Type B pancreatic cell (in vitro differentiated cells): ENCODE measurements at regions not wholly inside any gene's neighbourhood (a gene's known extent, or its start where the extent isn't known, plus 50 kb on each side); places are given as distances from the start of the nearest gene placed in this dataset.
"Not testable (repeated sequence)": the region's sequence is repeated elsewhere in the genome, so short reads cannot be mapped to it uniquely, and the experiment has no call there.

Experiments
- DNase-seq: peaks from one replicate; pipeline ENCODE4 v3.0.0; 2021; ENCODE audit warnings: mixed read lengths; ENCODE audit not compliant: unreplicated experiment; ENCODE audit errors: extremely low spot score
- H3K27ac Mint-ChIP-seq: 2 replicates; pipeline ENCODE4 v1.8.0; 2021; ENCODE audit warnings: mild to moderate bottlenecking, mixed read lengths
- H3K27me3 Mint-ChIP-seq: 2 replicates; pipeline ENCODE4 v1.8.0; 2021; ENCODE audit warnings: mixed read lengths
- H3K36me3 Mint-ChIP-seq: 2 replicates; pipeline ENCODE4 v1.8.0; 2021; ENCODE audit warnings: mixed read lengths
- H3K4me1 Mint-ChIP-seq: one replicate; pipeline ENCODE4 v1.8.0; 2021; ENCODE audit warnings: mixed read lengths; ENCODE audit not compliant: unreplicated experiment
- H3K4me3 Mint-ChIP-seq: 2 replicates; pipeline ENCODE4 v1.8.0; 2021; ENCODE audit warnings: mild to moderate bottlenecking, mixed read lengths
- H3K9me3 Mint-ChIP-seq: 2 replicates; pipeline ENCODE4 v1.8.0; 2021; ENCODE audit warnings: mixed read lengths
- TF ChIP-seq, protein P1 (sequence below): fragments of 200-600 bp; sonication (generic); conservative IDR thresholded peaks from 2 replicates; pipeline ENCODE4 v1.5.0; 2021; ENCODE audit warnings: antibody characterized with exemption, mild to moderate bottlenecking

DNA sequence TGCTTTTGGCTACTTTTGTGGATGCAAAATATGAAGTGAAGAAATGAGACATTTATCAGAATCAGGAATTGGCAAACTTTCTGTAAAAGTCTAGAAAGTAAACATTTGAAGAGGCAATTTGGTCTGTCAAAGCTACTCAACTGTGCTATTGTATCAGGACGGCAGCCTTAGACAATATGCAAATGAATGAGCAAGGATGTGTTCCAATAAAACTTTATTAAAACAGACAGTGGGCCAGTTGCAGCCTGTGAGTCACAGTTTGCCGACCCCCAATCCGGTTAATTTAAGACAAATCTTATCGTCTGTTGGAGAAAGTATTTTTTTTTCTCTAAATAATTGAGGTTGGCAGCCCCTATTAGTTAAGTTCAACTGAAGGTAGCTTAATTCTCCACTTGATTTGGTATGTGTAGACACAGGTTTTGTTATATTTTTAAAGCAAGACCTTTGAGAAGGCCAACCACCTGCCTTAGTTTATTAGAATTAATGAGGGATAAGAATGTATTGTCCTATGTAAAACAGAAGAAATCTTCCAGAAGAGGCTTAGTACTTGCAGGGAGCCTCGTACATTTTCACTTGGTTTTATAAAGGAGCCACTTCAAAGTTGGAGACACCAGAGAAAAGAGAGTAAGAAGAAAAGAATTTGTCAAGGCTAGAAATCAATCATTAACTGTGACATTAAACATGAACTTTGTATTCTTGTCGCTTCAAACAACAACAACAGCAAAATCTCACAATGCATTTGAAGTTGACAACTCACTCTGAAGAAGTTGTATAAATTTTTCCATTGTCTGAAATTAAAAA is 81.6 kb upstream of the FAT1 start:
- TF ChIP-seq, protein P1, sequence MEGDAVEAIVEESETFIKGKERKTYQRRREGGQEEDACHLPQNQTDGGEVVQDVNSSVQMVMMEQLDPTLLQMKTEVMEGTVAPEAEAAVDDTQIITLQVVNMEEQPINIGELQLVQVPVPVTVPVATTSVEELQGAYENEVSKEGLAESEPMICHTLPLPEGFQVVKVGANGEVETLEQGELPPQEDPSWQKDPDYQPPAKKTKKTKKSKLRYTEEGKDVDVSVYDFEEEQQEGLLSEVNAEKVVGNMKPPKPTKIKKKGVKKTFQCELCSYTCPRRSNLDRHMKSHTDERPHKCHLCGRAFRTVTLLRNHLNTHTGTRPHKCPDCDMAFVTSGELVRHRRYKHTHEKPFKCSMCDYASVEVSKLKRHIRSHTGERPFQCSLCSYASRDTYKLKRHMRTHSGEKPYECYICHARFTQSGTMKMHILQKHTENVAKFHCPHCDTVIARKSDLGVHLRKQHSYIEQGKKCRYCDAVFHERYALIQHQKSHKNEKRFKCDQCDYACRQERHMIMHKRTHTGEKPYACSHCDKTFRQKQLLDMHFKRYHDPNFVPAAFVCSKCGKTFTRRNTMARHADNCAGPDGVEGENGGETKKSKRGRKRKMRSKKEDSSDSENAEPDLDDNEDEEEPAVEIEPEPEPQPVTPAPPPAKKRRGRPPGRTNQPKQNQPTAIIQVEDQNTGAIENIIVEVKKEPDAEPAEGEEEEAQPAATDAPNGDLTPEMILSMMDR, result no peak

DNA sequence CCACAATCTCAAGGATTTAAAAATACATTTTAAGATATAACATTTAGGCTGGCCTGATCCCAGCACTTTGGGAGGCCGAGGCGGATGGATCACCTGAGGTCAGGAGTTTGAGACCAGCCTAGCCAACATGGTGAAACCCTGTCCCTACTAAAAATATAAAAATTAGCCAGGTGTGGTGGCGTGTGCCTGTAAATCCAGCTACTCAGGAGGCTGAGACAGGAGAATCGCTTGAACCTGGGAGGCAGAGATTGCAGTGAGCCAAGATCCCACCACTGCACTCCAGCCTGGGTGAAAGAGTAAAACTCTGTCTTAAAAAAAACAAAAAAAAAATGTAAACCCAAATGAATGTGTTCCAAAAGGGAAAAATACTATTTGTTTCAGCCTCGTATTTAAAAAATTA is 82.3 kb upstream of the FAT1 start:
- not testable (repeated sequence) for H3K27me3 Mint-ChIP-seq, H3K27ac Mint-ChIP-seq, H3K9me3 Mint-ChIP-seq, H3K4me3 Mint-ChIP-seq, DNase-seq, H3K36me3 Mint-ChIP-seq
- peaks cover 27% of the 10 kb centered on the region for H3K4me1 Mint-ChIP-seq

More for the DNA sequence above, 81.6 kb upstream of the FAT1 start:
- no peak for DNase-seq
- H3K4me1 Mint-ChIP-seq, result peaks cover 21% of the 10 kb centered on the region
- no peaks in the 10 kb centered on the region for H3K36me3 Mint-ChIP-seq
- no peaks in the 10 kb centered on the region for H3K9me3 Mint-ChIP-seq
- H3K27ac Mint-ChIP-seq, result no peak overlapping the region
- no peaks in the 10 kb centered on the region for H3K27me3 Mint-ChIP-seq
- no peak overlapping the region for H3K4me3 Mint-ChIP-seq

GRCh38 chr4:186806679-186807421 is 83.2 kb upstream of the FAT1 start:
- DNase-seq, result no peak
- Mint-ChIP-seq H3K27me3 (no peaks in the 10 kb centered on the region), H3K9me3 (peaks cover 4% of the 10 kb centered on the region), H3K27ac (peak overlapping the region; percentile 8), H3K36me3 (no peaks in the 10 kb centered on the region), H3K4me1 (peaks cover 27% of the 10 kb centered on the region), H3K4me3 (no peak overlapping the region)
- TF ChIP-seq, protein P1, result no peak

DNA sequence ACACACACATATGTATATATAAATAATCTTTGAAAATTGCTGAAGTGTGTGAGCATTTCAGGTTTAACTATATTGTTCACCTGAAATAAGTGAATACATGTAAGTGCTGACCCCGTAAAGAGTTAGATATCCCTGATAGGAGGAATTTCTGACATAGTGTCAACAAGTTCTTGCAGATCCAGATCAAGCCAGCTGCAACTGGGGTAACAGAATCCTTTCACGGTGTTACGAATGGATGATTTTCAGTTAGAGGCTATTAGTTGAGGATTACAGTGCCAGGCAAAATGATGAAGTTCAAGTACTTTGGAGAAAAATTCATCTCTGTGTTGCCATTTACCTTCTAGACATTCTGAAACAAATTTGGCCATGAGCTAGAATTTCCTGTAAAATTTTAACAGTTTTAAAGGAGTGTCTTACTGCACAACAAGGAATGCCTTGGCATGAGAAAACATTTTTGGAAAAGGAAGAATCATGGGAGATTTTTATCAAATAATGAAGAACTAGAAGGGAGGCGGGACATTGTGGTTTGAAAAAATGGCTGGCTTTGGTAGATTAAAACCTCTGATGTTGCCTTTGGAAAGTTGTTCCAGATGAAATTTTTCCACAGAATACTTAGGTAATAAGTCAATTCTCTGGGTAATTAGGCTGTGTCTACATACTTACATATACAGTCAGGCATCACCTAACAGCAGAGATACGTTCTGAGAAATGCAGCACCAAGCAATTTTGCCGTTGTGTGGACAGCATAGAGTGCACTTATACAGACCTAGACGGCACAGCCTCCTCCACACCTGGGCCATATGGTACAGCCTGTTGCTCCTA is 84.4 kb upstream of the FAT1 start:
- H3K4me3 Mint-ChIP-seq, result no peak overlapping the region
- H3K27me3 Mint-ChIP-seq, result no peaks in the 10 kb centered on the region
- H3K4me1 Mint-ChIP-seq, result peaks cover 27% of the 10 kb centered on the region
- peaks cover 4% of the 10 kb centered on the region for H3K9me3 Mint-ChIP-seq
- TF ChIP-seq, protein P1, result no peak
- DNase-seq, result no peak
- no peak overlapping the region for H3K27ac Mint-ChIP-seq
- H3K36me3 Mint-ChIP-seq, result no peaks in the 10 kb centered on the region

GRCh38 chr4:186808630-186809018 is 85.0 kb upstream of the FAT1 start:
- H3K27me3 Mint-ChIP-seq, result no peaks in the 10 kb centered on the region
- TF ChIP-seq, protein P1, result no peak
- no peak overlapping the region for H3K27ac Mint-ChIP-seq
- H3K4me3 Mint-ChIP-seq, result no peak overlapping the region
- H3K9me3 Mint-ChIP-seq, result peaks cover 4% of the 10 kb centered on the region
- H3K36me3 Mint-ChIP-seq, result no peaks in the 10 kb centered on the region
- no peak for DNase-seq
- peaks cover 27% of the 10 kb centered on the region for H3K4me1 Mint-ChIP-seq
